ENCODE measurements at regions not wholly inside any gene's neighbourhood (a gene's known extent, or its start where the extent isn't known, plus 50 kb on each side); places are given as distances from the start of the nearest gene placed in this dataset.

GRCh38 chr11:104256525-104256924, 92.6 kb upstream of the PDGFD start:
- TF ChIP-seq RBAK (tag by site-specific recombination; IDR thresholded peaks at IDR 0.05) (no peak), CTCF (tag by site-specific recombination; IDR thresholded peaks at IDR 0.05) (no peak), ZNF555 (tag by site-specific recombination; conservative IDR thresholded peaks at IDR 0.05) (no peak), ZNF302 (tag by site-specific recombination; IDR thresholded peaks at IDR 0.05; ENCODE audit: low read depth) (no peak), ELK4 (IDR thresholded peaks at IDR 0.05; ENCODE audit: borderline replicate concordance, low read depth, low read length) (no peak), PRDM1 (tag by site-specific recombination; IDR thresholded peaks at IDR 0.05) (no peak), ZSCAN30 (tag by site-specific recombination; IDR thresholded peaks at IDR 0.05) (no peak), BCL11A (tag by site-specific recombination; IDR thresholded peaks at IDR 0.05; ENCODE audit: low read depth) (no peak), ZNF549 (tag by site-specific recombination; IDR thresholded peaks at IDR 0.05) (no peak), ZNF10 (tag by site-specific recombination; IDR thresholded peaks at IDR 0.05) (no peak), ZNF501 (tag by site-specific recombination; IDR thresholded peaks at IDR 0.05) (no peak)

Measured in HEK293 (cell line).